Stimulated activated CD8-positive, alpha-beta memory T cell treated with anti-CD3 and anti-CD28 coated beads, Interleukin-7, amount 100 ng/mL, for 48 hours (primary cell): ENCODE measurements at regions not wholly inside any gene's neighbourhood (a gene's known extent, or its start where the extent isn't known, plus 50 kb on each side); places are given as distances from the start of the nearest gene placed in this dataset.
"Not testable (repeated sequence)": the region's sequence is repeated elsewhere in the genome, so short reads cannot be mapped to it uniquely, and the experiment has no call there.

Source experiments
- DNase-seq, 2 donors: peaks; one replicate each; pipeline ENCODE4 v3.0.0-alpha.2; 2020; ENCODE audit warnings: low read depth in 1 of 2; ENCODE audit errors: extremely low read depth in 1 of 2

DNA sequence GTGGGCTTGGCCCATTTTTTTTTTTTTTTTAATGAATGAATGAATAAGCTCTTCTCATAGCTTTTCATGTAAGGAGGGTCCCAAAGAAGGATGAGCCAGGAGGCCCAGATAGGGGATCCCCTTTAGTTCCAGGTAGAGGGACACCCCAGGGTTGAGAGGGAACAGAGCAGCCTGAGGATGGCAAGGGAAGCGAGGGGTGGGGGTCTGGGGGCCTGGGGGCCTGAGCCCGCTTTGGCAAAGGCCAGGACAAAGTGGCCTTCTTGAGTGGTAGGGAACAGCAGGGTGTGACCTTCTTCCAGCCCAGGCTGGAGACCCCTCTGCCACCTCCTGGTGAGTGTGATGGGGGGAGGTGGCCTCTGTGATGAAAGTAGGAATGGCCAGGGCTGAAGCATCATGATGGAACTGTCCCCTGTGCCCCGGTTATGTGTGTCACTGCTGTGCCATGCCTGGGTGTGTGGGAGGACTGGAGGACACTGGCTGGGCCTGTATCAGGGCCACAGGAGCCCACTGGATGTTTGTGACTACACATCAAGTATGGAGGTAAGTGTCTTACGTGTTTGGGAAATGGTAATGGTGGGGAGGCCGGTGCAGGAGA, 263.5 kb upstream of the HDAC4 start:
- DNase-seq: no peak

DNA sequence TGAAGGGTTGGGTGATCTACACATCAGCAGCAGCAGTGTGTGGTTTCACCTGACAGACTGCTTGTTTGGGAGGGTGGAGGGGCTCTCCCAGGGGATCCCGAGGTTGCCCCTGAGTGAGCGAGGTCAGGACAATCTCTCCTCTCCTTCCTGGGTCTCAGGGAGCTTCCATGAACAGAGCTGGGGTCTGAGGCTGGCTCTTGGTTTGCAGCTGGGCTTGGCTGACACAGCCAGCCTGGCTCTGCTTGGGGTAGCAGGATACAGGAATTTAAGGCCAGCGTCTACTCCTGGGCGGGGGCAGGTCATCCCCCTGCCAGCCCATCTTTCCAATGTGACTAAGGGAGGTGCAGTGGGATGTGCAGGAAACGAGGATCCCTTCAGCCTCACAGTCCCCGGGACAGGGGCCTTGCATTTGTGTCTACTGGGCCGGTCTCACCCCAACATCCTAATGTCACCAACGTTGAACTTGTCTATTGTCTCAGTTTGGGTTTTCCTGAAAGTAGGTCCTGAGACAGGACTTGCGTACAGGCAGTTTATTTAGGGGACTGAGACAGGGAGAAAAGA, 262.6 kb upstream of the HDAC4 start:
- no peak for DNase-seq

DNA sequence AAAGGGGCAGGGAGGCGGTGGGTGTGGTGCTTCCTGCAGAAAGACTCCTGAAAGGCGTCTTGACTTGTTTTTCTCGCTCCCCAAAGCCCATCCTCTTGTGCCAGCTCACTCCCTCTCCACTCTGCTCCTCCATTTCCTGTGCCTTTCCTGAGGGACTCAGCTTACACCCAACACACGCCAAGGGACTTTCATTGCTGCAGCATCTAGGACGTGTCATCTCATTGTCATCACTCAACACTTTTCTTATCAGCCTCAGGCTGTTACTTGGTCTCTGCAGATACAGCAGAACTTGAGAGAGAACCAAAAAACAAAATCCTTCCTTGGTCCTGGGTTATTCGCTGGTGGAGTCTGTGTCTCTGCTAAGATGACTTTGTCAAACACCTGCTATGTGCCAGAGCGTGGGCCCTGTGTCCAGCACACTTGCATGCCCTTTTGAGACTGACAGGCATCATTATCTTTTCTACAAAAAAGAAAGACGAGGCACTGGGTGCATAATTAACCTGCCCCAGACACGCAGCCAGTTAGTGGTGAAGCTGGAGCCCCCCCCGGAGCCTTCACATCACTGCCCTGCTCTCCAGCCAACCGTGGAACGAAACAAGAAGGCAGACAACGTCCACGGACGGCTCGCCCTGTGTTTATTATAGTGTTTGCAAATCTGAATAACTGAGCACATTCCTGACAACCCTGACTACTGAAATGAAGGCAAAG, 261.7 kb upstream of the HDAC4 start:
- DNase-seq: no peak

DNA sequence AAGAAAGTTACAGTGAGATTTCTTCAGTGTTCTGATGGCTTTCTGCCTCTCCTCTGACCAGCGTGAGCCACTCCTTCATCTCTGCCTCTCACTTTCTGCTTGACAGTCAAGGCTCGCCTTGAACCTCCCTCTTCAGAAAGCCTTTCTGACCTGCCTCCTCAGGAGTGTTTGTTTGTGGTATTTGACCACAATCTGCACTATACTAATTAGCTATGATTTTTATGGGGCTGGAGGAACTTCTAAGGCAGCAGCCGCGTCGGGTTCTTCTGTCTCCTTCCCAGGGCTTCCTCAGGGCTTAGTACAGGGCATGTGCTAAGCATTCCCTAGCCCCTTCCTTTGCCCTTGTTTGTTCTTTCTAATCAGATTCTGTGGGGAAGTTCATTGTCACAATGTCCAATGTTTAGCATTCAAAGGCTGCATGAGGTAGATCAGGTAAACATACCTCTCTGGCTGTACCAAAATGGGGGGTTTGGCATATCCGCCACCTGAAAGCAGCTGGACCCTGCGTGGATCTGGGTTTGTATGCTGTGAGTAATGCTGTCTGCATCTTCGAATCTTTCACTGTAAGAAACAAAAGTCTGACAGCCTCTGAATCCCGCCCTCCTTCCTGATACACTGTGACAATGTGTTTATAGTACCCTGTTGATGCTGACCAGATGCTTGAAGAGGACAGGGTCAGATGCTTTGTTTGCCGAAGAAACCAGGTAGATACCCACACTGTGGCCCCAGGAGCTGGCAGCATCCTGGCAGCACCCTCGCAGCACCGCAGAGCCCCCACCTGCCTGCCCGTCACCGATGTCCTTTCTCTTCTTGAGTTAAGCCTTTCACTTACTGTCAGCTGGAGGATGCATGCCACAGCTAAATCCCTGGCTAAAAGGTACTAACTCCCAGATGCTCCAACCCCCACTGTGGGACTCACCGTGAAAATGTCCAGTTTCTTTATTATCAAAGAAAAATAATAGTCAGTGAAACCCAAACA, 260.8 kb upstream of the HDAC4 start:
- no peak for DNase-seq

DNA sequence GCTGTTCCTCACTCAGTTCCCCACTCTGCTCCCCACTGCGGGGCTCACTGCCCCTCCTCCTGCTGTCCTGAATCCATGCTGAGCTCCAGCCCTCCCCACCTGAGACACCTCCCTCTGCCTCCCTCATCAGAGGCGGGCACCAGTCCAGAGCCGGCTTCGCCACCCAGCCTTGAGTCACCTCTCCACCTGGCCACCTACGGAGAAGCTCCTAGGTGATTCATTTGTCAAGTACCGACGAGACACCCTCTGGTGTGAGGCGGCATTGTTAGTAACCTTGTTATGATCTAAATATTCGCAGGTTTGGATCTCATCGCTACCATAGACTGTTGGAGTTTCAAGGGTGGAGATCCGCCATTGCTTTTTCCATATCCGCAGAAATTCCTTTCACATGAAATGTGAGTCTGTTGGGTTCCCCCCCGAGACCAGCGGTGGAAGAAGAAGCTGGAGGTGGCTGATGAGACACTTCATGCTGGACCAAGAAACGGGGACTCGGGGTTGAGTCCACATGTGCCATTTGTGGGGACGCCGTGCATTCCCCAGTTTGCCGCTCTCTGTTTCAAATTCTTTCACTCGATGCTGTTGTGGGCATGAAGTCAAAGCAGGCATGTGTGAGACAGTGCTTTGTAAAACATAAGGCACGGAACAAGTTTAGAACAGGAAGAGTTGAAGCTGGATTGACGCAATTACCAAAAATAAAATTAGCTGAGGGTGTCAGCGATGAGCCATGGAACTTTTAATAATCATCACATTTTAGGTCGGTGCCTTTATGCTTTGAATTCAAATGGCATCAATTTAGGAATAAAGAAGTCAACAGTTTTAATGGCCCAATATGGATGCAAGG, 259.8 kb upstream of the HDAC4 start:
- no peak for DNase-seq

DNA sequence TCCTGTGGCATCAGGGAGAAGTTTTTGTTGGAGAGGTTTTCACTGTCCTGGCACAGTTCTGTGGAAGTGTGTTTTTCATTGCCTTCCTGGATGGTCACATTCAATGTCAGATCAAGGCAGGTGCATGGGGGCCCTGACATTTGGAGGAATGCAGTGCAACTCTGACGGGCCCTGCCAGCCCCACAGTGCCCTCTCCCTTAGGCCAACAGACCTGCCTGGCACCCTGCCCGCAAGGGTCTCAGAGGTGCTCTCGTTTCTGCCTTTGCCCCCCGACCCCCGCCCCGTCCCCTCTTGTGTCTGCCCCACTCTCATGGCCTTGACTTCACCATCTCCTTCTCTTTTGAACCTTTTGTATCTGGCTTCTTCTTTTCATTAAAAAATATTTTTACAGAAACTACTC, 257.2 kb upstream of the HDAC4 start:
- no peak for DNase-seq

DNA sequence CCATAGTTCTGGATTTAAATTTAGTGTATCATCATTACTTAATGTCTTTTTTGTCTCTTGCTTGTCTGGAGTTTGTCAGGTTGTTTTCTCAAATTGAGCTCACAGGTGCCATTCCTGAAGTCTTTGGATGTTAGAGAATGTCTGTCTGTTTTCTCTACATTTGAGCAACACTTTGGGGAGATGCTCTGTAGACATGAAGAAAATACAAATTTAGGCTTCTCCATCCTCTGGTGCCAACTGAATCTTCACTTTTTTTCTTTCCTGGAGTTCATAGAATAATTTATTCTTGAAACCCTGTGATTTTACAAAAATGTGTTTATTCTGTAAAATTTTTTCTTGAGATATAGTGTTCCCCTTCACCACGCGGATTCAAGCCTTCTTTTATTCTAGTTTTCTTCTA, 256.4 kb upstream of the HDAC4 start:
- no peak for DNase-seq

DNA sequence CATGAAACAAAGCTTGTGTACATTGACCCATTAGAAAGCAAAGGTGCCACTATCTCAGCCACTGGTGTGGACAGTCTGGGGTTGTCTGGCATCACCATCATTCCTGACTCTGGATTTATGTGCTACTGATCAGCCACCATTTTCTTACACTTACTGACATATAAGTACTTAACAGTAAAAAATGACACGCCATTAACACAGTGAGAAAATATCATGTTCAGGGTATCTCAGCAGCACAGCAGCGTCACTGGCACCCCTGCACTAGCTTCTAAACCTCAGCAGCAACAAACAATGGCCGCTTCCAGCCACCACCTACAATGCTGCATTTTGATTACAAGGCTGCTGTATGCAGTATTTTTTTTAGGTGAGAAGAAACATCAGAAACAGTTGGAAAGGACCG, 253.4 kb upstream of the HDAC4 start:
- DNase-seq: no peak

DNA sequence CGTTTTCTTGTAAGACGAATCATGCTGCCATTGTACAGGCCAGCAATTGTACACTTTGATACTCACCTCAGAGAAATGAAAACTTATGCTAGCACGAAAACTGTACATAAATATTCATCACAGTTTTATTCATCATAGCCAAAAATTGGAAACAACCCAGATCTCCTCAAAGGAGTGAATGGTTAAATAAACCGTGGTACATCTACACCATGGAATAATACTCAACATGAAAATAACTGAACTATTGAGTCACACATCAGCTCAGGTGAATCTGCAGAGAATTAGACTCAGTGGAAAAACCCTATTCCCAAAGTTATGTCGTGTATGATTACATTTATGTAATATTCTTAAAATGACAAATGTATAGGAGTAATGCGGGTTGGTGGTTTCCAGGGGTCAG, 251.0 kb upstream of the HDAC4 start:
- no peak for DNase-seq

DNA sequence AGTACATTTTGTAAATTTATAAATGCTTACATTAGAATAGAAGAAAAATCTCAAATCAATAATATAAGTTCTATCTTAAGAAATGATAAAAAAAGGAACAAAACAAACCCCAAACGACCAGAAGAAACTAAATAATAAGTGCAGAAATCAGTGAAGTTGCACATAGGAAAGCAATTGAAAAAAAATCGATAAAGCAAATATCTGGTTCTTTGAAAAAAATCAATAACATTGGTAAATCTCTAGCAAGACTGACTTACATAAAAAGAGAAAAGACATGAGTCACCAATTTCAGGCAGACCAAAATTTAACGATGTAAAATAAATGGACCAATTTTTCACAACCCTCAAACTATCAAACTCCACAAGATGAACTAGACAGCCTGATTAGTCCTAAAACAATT, 249.9 kb upstream of the HDAC4 start:
- no peak for DNase-seq

DNA sequence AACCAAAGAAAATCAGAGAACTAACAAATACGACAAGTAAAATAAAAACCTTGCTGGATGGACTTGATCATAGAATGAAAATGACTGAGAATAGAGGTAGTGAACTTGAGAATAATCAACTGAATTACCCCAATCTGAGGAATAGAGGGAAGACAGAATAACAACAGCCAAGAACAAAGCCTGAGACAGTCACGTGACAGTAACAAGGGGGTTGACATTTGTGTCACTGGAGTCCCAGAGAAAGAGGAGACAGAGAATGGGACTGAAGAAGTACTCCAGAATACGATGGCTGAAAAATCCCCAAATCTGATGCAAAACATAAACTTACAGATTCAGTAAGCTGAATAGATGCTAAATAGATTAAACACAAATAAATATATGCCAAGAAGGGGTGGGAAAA, 248.5 kb upstream of the HDAC4 start:
- no peak for DNase-seq

DNA sequence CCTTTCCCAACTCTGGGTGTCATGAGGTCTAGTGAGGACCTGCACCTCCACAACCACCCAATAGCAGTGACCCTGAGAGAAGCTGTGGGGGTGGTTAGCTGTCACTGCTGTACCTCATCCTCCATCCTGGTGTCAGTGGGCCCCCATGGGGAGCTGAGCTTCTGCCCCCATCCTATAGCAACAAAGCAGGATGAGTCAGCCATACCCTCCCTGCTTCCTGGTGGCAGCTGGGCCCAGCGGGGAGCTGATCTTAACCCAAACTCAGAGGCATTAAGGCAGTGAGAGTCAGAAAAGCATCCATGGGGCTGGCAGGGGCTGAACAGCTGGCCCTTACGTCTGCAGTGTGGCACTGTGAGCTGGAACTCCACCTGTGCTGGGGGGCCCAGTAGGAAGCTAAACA, 247.8 kb upstream of the HDAC4 start:
- DNase-seq: no peak

DNA sequence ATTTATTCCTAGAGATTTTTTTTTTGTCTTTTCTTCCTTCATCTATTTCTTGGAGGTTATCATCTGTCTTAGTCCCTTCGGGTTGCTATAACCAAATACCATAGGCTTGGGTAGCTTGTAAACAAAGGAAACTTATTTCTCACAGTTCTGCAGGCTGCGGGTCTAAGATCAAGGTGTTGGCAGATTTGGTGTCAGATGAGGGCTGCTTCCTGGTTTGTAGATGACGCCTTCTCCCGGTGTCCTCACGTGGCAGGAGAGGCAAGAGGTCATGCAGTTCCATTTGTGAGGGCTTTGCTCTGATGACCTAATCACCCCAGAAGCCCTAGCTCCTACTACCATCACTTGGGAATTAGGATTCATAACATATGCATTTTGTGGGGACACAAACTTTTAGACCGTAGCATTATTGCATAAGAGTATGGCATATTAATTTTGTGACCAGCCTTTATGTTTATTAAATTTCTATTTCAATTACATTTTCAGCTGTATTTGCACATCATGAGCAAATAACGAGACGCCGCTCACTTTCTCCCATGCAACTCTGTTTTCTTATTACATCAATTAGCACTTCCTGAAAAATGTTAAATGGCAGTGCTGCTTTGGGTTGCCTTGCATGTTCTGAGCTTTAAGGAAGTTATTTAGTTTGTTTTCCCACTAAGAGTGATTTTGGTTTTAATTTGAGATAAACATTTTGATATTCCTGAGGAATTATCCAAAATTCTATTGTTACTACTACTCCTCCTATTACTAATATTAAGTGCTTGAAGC, 246.4 kb upstream of the HDAC4 start:
- DNase-seq: no peak

DNA sequence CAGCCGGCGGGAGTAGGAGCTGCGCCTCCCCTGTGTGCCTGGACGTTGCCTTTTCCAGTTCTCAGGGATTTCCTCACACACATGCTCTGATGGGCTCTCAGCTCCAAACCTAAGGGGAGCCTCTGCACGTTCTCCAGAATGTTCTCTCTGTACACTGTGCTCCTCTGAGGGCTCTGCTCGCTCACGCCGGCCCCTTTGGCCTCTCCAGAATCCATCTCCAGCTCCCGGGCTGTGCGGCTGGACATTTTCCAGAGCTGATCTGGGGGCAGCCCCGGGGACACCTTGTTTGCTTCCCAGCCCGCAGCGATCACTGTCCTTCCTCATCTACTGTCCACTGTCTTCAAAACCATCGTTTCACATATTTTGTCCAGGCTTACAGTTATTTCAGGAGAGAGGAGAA, 245.4 kb upstream of the HDAC4 start:
- no peak for DNase-seq

DNA sequence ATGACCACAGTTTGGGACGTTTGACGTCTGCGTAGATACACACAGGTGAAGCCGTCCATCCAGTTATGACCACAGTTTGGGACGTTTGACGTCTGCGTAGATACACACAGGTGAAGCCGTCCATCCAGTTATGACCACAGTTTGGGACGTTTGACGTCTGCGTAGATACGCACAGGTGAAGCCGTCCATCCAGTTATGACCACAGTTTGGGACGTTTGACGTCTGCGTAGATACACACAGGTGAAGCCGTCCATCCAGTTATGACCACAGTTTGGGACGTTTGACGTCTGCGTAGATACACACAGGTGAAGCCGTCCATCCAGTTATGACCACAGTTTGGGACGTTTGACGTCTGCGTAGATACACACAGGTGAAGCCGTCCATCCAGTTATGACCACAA, 243.8 kb upstream of the HDAC4 start:
- DNase-seq: not testable (repeated sequence)

DNA sequence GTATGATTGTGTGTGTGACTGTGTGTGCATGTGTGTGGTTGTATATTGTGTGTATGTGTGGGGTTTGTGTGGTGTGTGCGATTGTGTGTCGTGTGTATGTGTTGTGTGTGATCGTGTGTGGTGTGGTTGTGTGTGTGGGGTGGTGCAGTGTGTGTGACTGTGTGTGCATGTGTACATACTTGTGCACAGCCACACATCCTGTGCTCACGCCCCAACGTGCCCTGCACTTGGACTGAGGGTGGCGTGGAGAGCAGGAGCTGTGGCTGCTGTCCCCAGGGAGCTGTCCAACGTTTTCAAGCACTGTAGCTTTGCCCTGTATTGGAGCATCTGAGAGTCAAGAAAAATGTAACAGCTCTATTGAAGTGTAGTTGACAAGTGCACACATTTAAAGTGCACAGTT, 243.2 kb upstream of the HDAC4 start:
- no peak for DNase-seq

DNA sequence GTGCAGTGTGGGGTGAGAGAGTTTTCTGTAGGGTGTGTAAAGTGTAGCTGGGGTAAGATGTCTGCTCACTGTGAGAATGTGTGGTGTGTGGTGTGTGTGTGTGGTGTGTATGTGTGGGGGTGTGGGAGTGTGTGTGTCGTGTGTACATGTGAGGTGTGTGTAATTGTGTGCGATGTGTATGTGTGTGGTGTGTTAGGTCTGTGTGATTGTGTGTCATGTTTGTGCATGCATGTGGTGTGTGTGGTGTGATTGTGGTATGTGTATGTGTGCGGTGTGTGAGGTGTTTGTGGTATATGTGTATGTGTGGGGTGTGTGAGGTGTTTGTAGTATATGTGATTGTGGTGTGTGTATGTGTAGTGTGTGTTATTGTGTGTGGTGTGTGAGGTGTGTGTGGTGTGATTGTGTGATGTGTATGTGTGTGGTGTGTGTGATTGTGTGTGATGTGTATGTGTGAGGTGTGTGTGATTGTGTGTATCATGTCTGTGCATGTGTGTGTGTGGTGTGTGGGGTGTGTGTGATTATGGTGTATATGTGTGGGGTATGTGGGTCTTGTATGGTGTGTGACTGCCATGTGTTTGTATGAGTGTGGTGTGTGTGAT, 241.7 kb upstream of the HDAC4 start:
- DNase-seq: no peak

DNA sequence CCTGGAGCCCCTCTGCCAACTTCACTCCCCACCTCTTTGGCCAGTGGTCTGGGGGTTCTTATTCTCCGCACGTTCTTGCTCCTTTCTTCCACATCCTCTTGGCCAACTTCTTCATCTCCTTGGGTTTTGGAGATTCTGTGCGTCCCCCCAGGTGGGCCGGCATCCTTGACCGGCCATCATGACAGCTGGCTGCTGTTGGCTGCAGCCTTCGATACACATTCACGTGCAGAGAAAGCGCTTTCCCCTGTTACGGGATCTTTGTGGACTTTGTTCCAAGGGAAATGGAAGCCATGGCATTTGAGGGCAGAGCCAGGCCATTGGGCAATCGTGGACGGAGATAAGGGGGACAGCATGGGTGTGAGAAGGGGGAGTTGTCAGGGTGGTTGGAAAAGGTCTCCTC, 241.1 kb upstream of the HDAC4 start:
- not testable (repeated sequence) for DNase-seq
